Panc1 (cell line): ENCODE measurements at regions not wholly inside any gene's neighbourhood (a gene's known extent, or its start where the extent isn't known, plus 50 kb on each side); places are given as distances from the start of the nearest gene placed in this dataset.

Experiments used
- ATAC-seq: fragments of 200-7000 bp; cut with Tn5 transposase; 2 replicates; pipeline ENCODE4 v1.9.1; 2020; ENCODE audit warnings: mild to moderate bottlenecking, moderate library complexity
- BruUV-seq: library from RNA; stranded (reverse); fragments of 400-500 nt; replicated peaks from 2 replicates; lab custom pipeline; 2021; lab: Mats Ljungman, UMichigan
- CTCF ChIA-PET: fragments of 300-600 bp; sonication (Branson Sonifier 250); formaldehyde crosslinking; loops from one replicate; lab custom pipeline; 2022; ENCODE audit warnings: antibody characterized with exemption; lab: Charles Lee
- POLR2A ChIA-PET: fragments of 300-600 bp; sonication (Branson Sonifier 250); formaldehyde crosslinking; loops from one replicate; lab custom pipeline; 2022; ENCODE audit warnings: antibody characterized with exemption; lab: Charles Lee
- DNase-seq: peaks from one replicate; pipeline ENCODE4 v3.0.0-alpha.2; 2010; ENCODE audit warnings: low read depth, low spot score
- H3K27ac ChIP-seq: 2 replicates; pipeline ENCODE4 v1.5.1; 2011; ENCODE audit warnings: mild to moderate bottlenecking, low read length, inconsistent platforms
- H3K27me3 ChIP-seq: fragments of 200-500 bp; sonication (Bioruptor generic); 2 replicates; pipeline ENCODE4 v1.6.0; 2014; ENCODE audit warnings: low read length, inconsistent platforms; ENCODE audit not compliant: control insufficient read depth, insufficient read depth
- H3K36me3 ChIP-seq: fragments of 200-500 bp; sonication (Bioruptor generic); 2 replicates; pipeline ENCODE4 v1.5.1; 2014; ENCODE audit warnings: inconsistent platforms, mild to moderate bottlenecking, low read length, moderate library complexity; ENCODE audit not compliant: control insufficient read depth, insufficient read depth
- H3K4me1 ChIP-seq: 2 replicates; pipeline ENCODE4 v1.5.1; 2011; ENCODE audit warnings: inconsistent platforms, mild to moderate bottlenecking, low read length, moderate library complexity; ENCODE audit not compliant: control insufficient read depth, insufficient read depth
- H3K4me3 ChIP-seq, 2 experiments: 2 replicates each; pipeline ENCODE4 v1.5.1; 2011 to 2012; ENCODE audit warnings: low read depth in 2 of 2, low read length in 2 of 2, mild to moderate bottlenecking in 2 of 2, inconsistent platforms in 1 of 2, moderate library complexity in 1 of 2
- H3K9me3 ChIP-seq: fragments of 200-500 bp; sonication (Bioruptor generic); 2 replicates; pipeline ENCODE4 v1.5.1; 2014; ENCODE audit warnings: low read depth, mild to moderate bottlenecking, inconsistent platforms, low read length, moderate library complexity; ENCODE audit not compliant: control insufficient read depth, insufficient read depth
- CTCF ChIP-seq: fragments of 450-650 bp; IDR thresholded peaks from 2 replicates; pipeline ENCODE4 v1.5.1; 2017; ENCODE audit warnings: mild to moderate bottlenecking
- POLR2AphosphoS5 ChIP-seq: IDR thresholded peaks from 2 replicates; pipeline ENCODE4 v1.6.1; 2012; ENCODE audit warnings: mild to moderate bottlenecking, low read depth, low read length, moderate library complexity
- REST ChIP-seq, 2 experiments: IDR thresholded peaks; 2 replicates each; pipeline ENCODE4 v1.6.1; 2011 to 2012; ENCODE audit warnings: low read depth in 2 of 2, control low read depth in 1 of 2, low read length in 1 of 2, mild to moderate bottlenecking in 1 of 2, moderate library complexity in 1 of 2; ENCODE audit not compliant: insufficient read depth in 1 of 2
- SIN3A ChIP-seq: IDR thresholded peaks from 2 replicates; pipeline ENCODE4 v1.6.1; 2012; ENCODE audit warnings: low read depth, mild to moderate bottlenecking, low read length, moderate library complexity, borderline replicate concordance; ENCODE audit not compliant: insufficient read depth
- TCF7L2 ChIP-seq: IDR thresholded peaks from 2 replicates; pipeline ENCODE4 v1.6.1; 2011; ENCODE audit warnings: mild to moderate bottlenecking, low read depth, low read length, inconsistent platforms
- in situ Hi-C: cut with HindIII; loops from 2 replicates; pipeline ENCODE4 v1.10.0; 2016; ENCODE audit warnings: low sequenced_read_pairs, low pct_unique_long_range_greater_than_20kb
- intact Hi-C: fragments of 100-400 bp; cut with micrococcal nuclease; formaldehyde crosslinking; loops from one replicate; pipeline ENCODE4 v1.10.0; 2022; ENCODE audit not compliant: unreplicated experiment

- TF ChIP-seq POLR2AphosphoS5 (no peak), SIN3A (no peak), CTCF (no peak), REST (IDR thresholded peaks at IDR 0.05; ENCODE audit: insufficient read depth in 1 of 2, low read depth in 2 of 2, low read length in 1 of 2) (no peak), TCF7L2 (no peak)
- ChIA-PET POLR2A (no interaction called here), CTCF (no interaction called here)
- no peaks in the 10 kb centered on the region for H3K4me1 ChIP-seq
- no TSS peak for BruUV-seq
- intact Hi-C loops, result no loop called here
- H3K27ac ChIP-seq, result no peak overlapping the region
- no peaks in the 10 kb centered on the region for H3K27me3 ChIP-seq
- no peaks in the 10 kb centered on the region for H3K9me3 ChIP-seq
- in situ Hi-C loops, result no loop called here
- H3K36me3 ChIP-seq, result no peaks in the 10 kb centered on the region
- DNase-seq (no peak), ATAC-seq (no peak)
- no peak overlapping the region for H3K4me3 ChIP-seq
Measured at GRCh38 chr18:37672932-37673595, 107.5 kb upstream of the CELF4 start.

- in situ Hi-C loops, result no loop called here
- Histone ChIP-seq H3K36me3 (no peaks in the 10 kb centered on the region), H3K9me3 (no peaks in the 10 kb centered on the region), H3K4me1 (no peaks in the 10 kb centered on the region), H3K27me3 (no peaks in the 10 kb centered on the region), H3K27ac (no peak overlapping the region), H3K4me3 (no peak overlapping the region)
- ChIA-PET CTCF (no interaction called here), POLR2A (no interaction called here)
- no TSS peak for BruUV-seq
- TF ChIP-seq SIN3A, result no peak
- TF ChIP-seq TCF7L2, result no peak
- TF ChIP-seq CTCF, result no peak
- no peak for TF ChIP-seq REST (IDR thresholded peaks at IDR 0.05; ENCODE audit: insufficient read depth in 1 of 2, low read depth in 2 of 2, low read length in 1 of 2)
- no peak for TF ChIP-seq POLR2AphosphoS5
- intact Hi-C loops, result no loop called here
- DNase-seq, result no peak
- ATAC-seq, result no peak
Measured at GRCh38 chr18:37672001-37672400, 106.4 kb upstream of the CELF4 start.
